RWPE2 (cell line): ENCODE measurements at regions not wholly inside any gene's neighbourhood (a gene's known extent, or its start where the extent isn't known, plus 50 kb on each side); places are given as distances from the start of the nearest gene placed in this dataset.
A peak's percentile ranks its signal among the peaks of the same experiment; 100 is the strongest.

Experiments
- ATAC-seq: fragments of 200-7000 bp; cut with Tn5 transposase; 3 replicates; pipeline ENCODE4 v1.9.1; 2021; ENCODE audit warnings: low read depth
- DNase-seq: peaks from one replicate; pipeline ENCODE4 v3.0.0-alpha.2; 2020; ENCODE audit warnings: low spot score
- H3K27ac ChIP-seq: fragments of 450-650 bp; 2 replicates; pipeline ENCODE4 v1.5.1; 2017; ENCODE audit warnings: mild to moderate bottlenecking; ENCODE audit not compliant: poor library complexity, severe bottlenecking
- H3K27me3 ChIP-seq: fragments of 250-450 bp; sonication (Bioruptor Pico); 2 replicates; pipeline ENCODE4 v1.5.1; 2021; ENCODE audit warnings: mild to moderate bottlenecking, moderate library complexity; ENCODE audit not compliant: insufficient read depth, poor library complexity, severe bottlenecking
- H3K36me3 ChIP-seq: fragments of 250-450 bp; sonication (Bioruptor Pico); 2 replicates; pipeline ENCODE4 v1.5.1; 2020; ENCODE audit warnings: low read depth, mild to moderate bottlenecking, moderate library complexity
- H3K4me1 ChIP-seq: fragments of 250-450 bp; sonication (Bioruptor Pico); 2 replicates; pipeline ENCODE4 v1.5.1; 2021; ENCODE audit warnings: mild to moderate bottlenecking, moderate library complexity; ENCODE audit not compliant: insufficient read depth, poor library complexity, severe bottlenecking
- H3K4me3 ChIP-seq: fragments of 250-450 bp; sonication (Bioruptor Pico); 2 replicates; pipeline ENCODE4 v1.5.1; 2021; ENCODE audit warnings: mild to moderate bottlenecking, moderate library complexity; ENCODE audit not compliant: severe bottlenecking
- H3K9me3 ChIP-seq: fragments of 250-450 bp; sonication (Bioruptor Pico); 2 replicates; pipeline ENCODE4 v1.5.1; 2021; ENCODE audit warnings: mild to moderate bottlenecking, moderate library complexity; ENCODE audit not compliant: severe bottlenecking
- CTCF ChIP-seq: fragments of 450-650 bp; IDR thresholded peaks from one replicate; pipeline ENCODE4 v1.5.1; 2017; ENCODE audit warnings: mild to moderate bottlenecking, moderate library complexity; ENCODE audit not compliant: poor library complexity, severe bottlenecking

DNA sequence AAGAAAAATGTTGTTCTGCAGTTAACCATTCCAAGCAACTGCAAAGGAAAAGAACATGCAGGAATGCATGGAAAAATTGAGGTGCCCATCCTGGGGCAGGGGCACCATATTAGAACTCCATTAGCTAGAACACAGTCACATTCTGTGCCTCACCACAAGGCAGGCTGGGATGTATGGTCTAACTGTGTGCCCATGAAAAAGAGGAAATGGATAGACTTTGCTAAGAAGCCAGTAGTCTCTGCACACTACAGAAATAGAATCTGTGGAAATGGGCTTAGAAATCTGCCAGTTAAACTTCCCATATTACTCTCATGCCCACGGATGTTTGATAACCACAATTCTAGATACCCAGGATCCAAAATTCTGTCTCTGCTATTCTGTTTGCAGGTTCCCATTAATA is 423.8 kb upstream of the SMARCA2 start:
- Histone ChIP-seq H3K9me3 (no peaks in the 10 kb centered on the region), H3K4me1 (peaks cover 8% of the 10 kb centered on the region), H3K4me3 (no peak overlapping the region), H3K27ac (no peak overlapping the region), H3K36me3 (no peaks in the 10 kb centered on the region), H3K27me3 (no peaks in the 10 kb centered on the region)
- no peak for DNase-seq
- no peak for ATAC-seq
- no peak for TF ChIP-seq CTCF

GRCh38 chr9:1598270-1598669 is 416.9 kb upstream of the SMARCA2 start:
- no peak for TF ChIP-seq CTCF
- Histone ChIP-seq H3K4me3 (no peak overlapping the region), H3K9me3 (no peaks in the 10 kb centered on the region), H3K27ac (no peak overlapping the region), H3K36me3 (no peaks in the 10 kb centered on the region), H3K4me1 (peaks cover 12% of the 10 kb centered on the region), H3K27me3 (no peaks in the 10 kb centered on the region)
- no peak for ATAC-seq
- no peak for DNase-seq

- H3K27me3 ChIP-seq: no peaks in the 10 kb centered on the region
- peak overlapping the region; percentile 39 for H3K27ac ChIP-seq
- ATAC-seq (peak; percentile 50), DNase-seq (no peak)
- no peaks in the 10 kb centered on the region for H3K9me3 ChIP-seq
- no peak for TF ChIP-seq CTCF
- H3K4me1 ChIP-seq: peaks cover 12% of the 10 kb centered on the region
- H3K4me3 ChIP-seq: no peak overlapping the region
- H3K36me3 ChIP-seq: no peaks in the 10 kb centered on the region
Measured at GRCh38 chr9:1599961-1600360, 415.2 kb upstream of the SMARCA2 start.

DNA sequence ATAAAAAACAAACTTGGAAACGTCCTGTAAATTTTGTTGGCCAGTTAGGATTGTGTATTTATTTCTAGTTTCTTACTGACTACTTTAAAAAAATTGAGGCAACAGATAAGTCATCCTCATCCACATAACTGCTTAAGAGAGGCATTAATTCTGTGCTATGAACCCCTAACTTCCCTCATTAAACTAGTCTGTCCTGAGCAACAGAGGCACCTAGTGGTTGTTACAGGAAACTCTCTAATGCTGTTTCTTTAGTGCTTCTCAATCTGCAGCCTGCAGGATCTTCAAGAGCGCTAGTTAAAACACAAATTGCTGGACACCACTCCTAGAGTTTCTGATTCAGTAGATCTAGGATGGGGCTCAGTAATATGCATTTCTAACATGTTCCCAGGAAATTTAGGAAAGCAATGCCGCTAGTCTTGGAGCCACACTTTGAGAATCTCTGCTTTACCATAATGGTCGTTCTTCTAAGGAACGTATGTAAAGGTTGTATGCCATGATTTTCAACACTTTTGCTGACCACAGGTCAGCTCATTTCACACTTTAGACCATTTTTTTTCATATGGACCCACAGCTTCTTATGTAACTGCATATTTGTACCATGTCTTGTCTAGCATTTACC is 410.1 kb upstream of the SMARCA2 start:
- DNase-seq: no peak
- H3K4me3 ChIP-seq: no peak overlapping the region

More for the DNA sequence above, 410.1 kb upstream of the SMARCA2 start:
- TF ChIP-seq CTCF: peak; percentile 90
- ATAC-seq: peak; percentile 72
- peaks cover 6% of the 10 kb centered on the region for H3K4me1 ChIP-seq
- no peak overlapping the region for H3K27ac ChIP-seq
- no peaks in the 10 kb centered on the region for H3K27me3 ChIP-seq
- H3K36me3 ChIP-seq: no peaks in the 10 kb centered on the region
- no peaks in the 10 kb centered on the region for H3K9me3 ChIP-seq
